ENCODE measurements at regions not wholly inside any gene's neighbourhood (a gene's known extent, or its start where the extent isn't known, plus 50 kb on each side); places are given as distances from the start of the nearest gene placed in this dataset.
"Not testable (repeated sequence)": the region's sequence is repeated elsewhere in the genome, so short reads cannot be mapped to it uniquely, and the experiment has no call there.

- H4K91ac ChIP-seq (ENCODE audit: low read depth, low read length, poor library complexity) = no peak overlapping the region
- no peak overlapping the region for H3K23ac ChIP-seq (ENCODE audit: low read depth, low read length, poor library complexity)
- H2BK5ac ChIP-seq (ENCODE audit: low read length) = no peak overlapping the region
- no peak overlapping the region for H2BK12ac ChIP-seq (ENCODE audit: low read length)
- no CpG with 5 or more reads among the region's 4 CpGs for WGBS, 2 donors (ENCODE audit: extremely low coverage in 2 of 2, insufficient read length in 2 of 2, insufficient replicate concordance in 1 of 2)
- no peak overlapping the region for H4K8ac ChIP-seq (ENCODE audit: low read depth, low read length)
- no peaks in the 10 kb centered on the region for H3K79me1 ChIP-seq (ENCODE audit: low read depth, low read length)
- H2BK120ac ChIP-seq (ENCODE audit: low read depth, low read length) = no peak overlapping the region
- H3K18ac ChIP-seq (ENCODE audit: low read length) = no peak overlapping the region
- H3K9ac ChIP-seq (ENCODE audit: low read depth, low read length, poor library complexity) = no peak overlapping the region
- H3K9me3 ChIP-seq (replicated peaks in 1 of 2; ENCODE audit: control insufficient read depth in 2 of 2, insufficient read depth in 1 of 2, low read depth in 1 of 2, low read length in 2 of 2) = no peaks in the 10 kb centered on the region
- H3K4me2 ChIP-seq (ENCODE audit: insufficient read depth, low read length, poor library complexity, severe bottlenecking) = no peak overlapping the region
- no peak overlapping the region for H2BK15ac ChIP-seq (ENCODE audit: low read length)
- no peak overlapping the region for H2AK5ac ChIP-seq (ENCODE audit: low read depth, low read length)
- no peak overlapping the region for H3K4me3 ChIP-seq (ENCODE audit: low read length in 2 of 2)
- peak overlapping the region; percentile 70 for H2AFZ ChIP-seq (ENCODE audit: low read length)
- H3K36me3 ChIP-seq (replicated peaks in 1 of 2; ENCODE audit: control insufficient read depth in 2 of 2, insufficient read depth in 2 of 2, low read length in 2 of 2) = no peaks in the 10 kb centered on the region
- H3K27me3 ChIP-seq (ENCODE audit: control insufficient read depth in 3 of 3, insufficient read depth in 3 of 3, low read depth in 1 of 3, low read length in 3 of 3) = no peaks in the 10 kb centered on the region
- H3K27ac ChIP-seq (replicated peaks; ENCODE audit: low read length) = no peak overlapping the region
- peaks cover 0 to 5% of the 10 kb centered on the region in 2 donors for H3K4me1 ChIP-seq (ENCODE audit: control insufficient read depth in 2 of 2, insufficient read depth in 1 of 2, low read depth in 1 of 2, low read length in 2 of 2)
- no peak for DNase-seq (ENCODE audit: low spot score)
- H3K4ac ChIP-seq (ENCODE audit: low read length) = no peak overlapping the region
- no peak overlapping the region for H3K14ac ChIP-seq (ENCODE audit: low read length)
These were observed 575.2 kb upstream of the ADGRB3 start for GRCh38 chr6:68059899-68060298.

GRCh38 chr6:68059261-68059660 lies 575.8 kb upstream of the ADGRB3 start:
- H3K27me3 ChIP-seq (ENCODE audit: control insufficient read depth in 3 of 3, insufficient read depth in 3 of 3, low read depth in 1 of 3, low read length in 3 of 3) = no peaks in the 10 kb centered on the region
- no peak for DNase-seq (ENCODE audit: low spot score)

GRCh38 chr6:68056596-68056995 lies 578.5 kb upstream of the ADGRB3 start:
- H3K79me1 ChIP-seq (ENCODE audit: low read depth, low read length); DNase-seq (ENCODE audit: low spot score); H3K18ac ChIP-seq (ENCODE audit: low read length); H2BK120ac ChIP-seq (ENCODE audit: low read depth, low read length); H2AFZ ChIP-seq (ENCODE audit: low read length); H3K14ac ChIP-seq (ENCODE audit: low read length); H3K27ac ChIP-seq (replicated peaks; ENCODE audit: low read length); H3K9me3 ChIP-seq (replicated peaks in 1 of 2; ENCODE audit: control insufficient read depth in 2 of 2, insufficient read depth in 1 of 2, low read depth in 1 of 2, low read length in 2 of 2); H3K23ac ChIP-seq (ENCODE audit: low read depth, low read length, poor library complexity); H3K4ac ChIP-seq (ENCODE audit: low read length); H2AK5ac ChIP-seq (ENCODE audit: low read depth, low read length); H2BK5ac ChIP-seq (ENCODE audit: low read length); H2BK12ac ChIP-seq (ENCODE audit: low read length); H3K4me1 ChIP-seq (ENCODE audit: control insufficient read depth in 2 of 2, insufficient read depth in 1 of 2, low read depth in 1 of 2, low read length in 2 of 2); H2BK15ac ChIP-seq (ENCODE audit: low read length); H3K27me3 ChIP-seq (ENCODE audit: control insufficient read depth in 3 of 3, insufficient read depth in 3 of 3, low read depth in 1 of 3, low read length in 3 of 3); H4K8ac ChIP-seq (ENCODE audit: low read depth, low read length); H3K9ac ChIP-seq (ENCODE audit: low read depth, low read length, poor library complexity); H4K91ac ChIP-seq (ENCODE audit: low read depth, low read length, poor library complexity); H3K36me3 ChIP-seq (replicated peaks in 1 of 2; ENCODE audit: control insufficient read depth in 2 of 2, insufficient read depth in 2 of 2, low read length in 2 of 2); H3K4me3 ChIP-seq (ENCODE audit: low read length in 2 of 2); H3K4me2 ChIP-seq (ENCODE audit: insufficient read depth, low read length, poor library complexity, severe bottlenecking): not testable (repeated sequence)
- no CpG with 5 or more reads among the region's 1 CpG for WGBS, 2 donors (ENCODE audit: extremely low coverage in 2 of 2, insufficient read length in 2 of 2, insufficient replicate concordance in 1 of 2)

More at GRCh38 chr6:68059261-68059660, 575.8 kb upstream of the ADGRB3 start:
- no peak overlapping the region for H3K9ac ChIP-seq (ENCODE audit: low read depth, low read length, poor library complexity)
- H3K79me1 ChIP-seq (ENCODE audit: low read depth, low read length) = no peaks in the 10 kb centered on the region
- no peak overlapping the region for H3K4me2 ChIP-seq (ENCODE audit: insufficient read depth, low read length, poor library complexity, severe bottlenecking)
- H3K4me1 ChIP-seq (ENCODE audit: control insufficient read depth in 2 of 2, insufficient read depth in 1 of 2, low read depth in 1 of 2, low read length in 2 of 2) = peaks cover 0 to 5% of the 10 kb centered on the region in 2 donors
- H2AK5ac ChIP-seq (ENCODE audit: low read depth, low read length) = no peak overlapping the region
- H3K36me3 ChIP-seq (replicated peaks in 1 of 2; ENCODE audit: control insufficient read depth in 2 of 2, insufficient read depth in 2 of 2, low read length in 2 of 2) = no peaks in the 10 kb centered on the region
- H2AFZ ChIP-seq (ENCODE audit: low read length) = peak overlapping the region; percentile 70
- H3K4me3 ChIP-seq (ENCODE audit: low read length in 2 of 2) = no peak overlapping the region
- no peak overlapping the region for H4K8ac ChIP-seq (ENCODE audit: low read depth, low read length)
- H4K91ac ChIP-seq (ENCODE audit: low read depth, low read length, poor library complexity) = no peak overlapping the region
- no peak overlapping the region for H2BK5ac ChIP-seq (ENCODE audit: low read length)
- no peak overlapping the region for H2BK12ac ChIP-seq (ENCODE audit: low read length)
- H3K23ac ChIP-seq (ENCODE audit: low read depth, low read length, poor library complexity) = no peak overlapping the region
- no peak overlapping the region for H2BK15ac ChIP-seq (ENCODE audit: low read length)
- no peaks in the 10 kb centered on the region for H3K9me3 ChIP-seq (replicated peaks in 1 of 2; ENCODE audit: control insufficient read depth in 2 of 2, insufficient read depth in 1 of 2, low read depth in 1 of 2, low read length in 2 of 2)
- no CpG with 5 or more reads among the region's 1 CpG for WGBS, 2 donors (ENCODE audit: extremely low coverage in 2 of 2, insufficient read length in 2 of 2, insufficient replicate concordance in 1 of 2)
- no peak overlapping the region for H2BK120ac ChIP-seq (ENCODE audit: low read depth, low read length)
- H3K4ac ChIP-seq (ENCODE audit: low read length) = no peak overlapping the region
- no peak overlapping the region for H3K27ac ChIP-seq (replicated peaks; ENCODE audit: low read length)
- H3K18ac ChIP-seq (ENCODE audit: low read length) = no peak overlapping the region
- no peak overlapping the region for H3K14ac ChIP-seq (ENCODE audit: low read length)

DNA sequence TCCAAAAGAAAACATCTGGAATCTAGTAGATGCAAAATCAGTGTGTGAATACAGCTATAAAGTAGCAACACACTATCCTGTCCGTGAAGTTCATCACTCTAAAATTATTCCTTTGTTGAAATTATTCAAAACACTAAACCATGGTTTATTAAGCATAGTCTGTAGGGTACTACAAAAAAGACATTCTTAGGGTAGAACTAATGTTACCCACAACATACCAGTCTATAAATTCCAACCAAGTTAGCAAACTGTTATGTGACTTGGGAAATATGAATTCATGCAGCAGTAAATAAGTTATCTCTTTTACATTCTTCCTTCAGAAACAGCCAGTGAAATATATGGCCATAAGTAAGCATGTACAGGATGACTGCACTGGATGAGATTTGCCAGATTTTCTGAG lies 580.3 kb upstream of the ADGRB3 start:
- Histone ChIP-seq H2BK5ac (ENCODE audit: low read length) (no peak overlapping the region), H2BK15ac (ENCODE audit: low read length) (no peak overlapping the region), H3K4me1 (ENCODE audit: control insufficient read depth in 2 of 2, insufficient read depth in 1 of 2, low read depth in 1 of 2, low read length in 2 of 2) (peaks cover 0 to under 1% of the 10 kb centered on the region in 2 donors)

More for the DNA sequence above, 580.3 kb upstream of the ADGRB3 start:
- no peak overlapping the region for H3K4me2 ChIP-seq (ENCODE audit: insufficient read depth, low read length, poor library complexity, severe bottlenecking)
- no peak overlapping the region for H4K8ac ChIP-seq (ENCODE audit: low read depth, low read length)
- no peaks in the 10 kb centered on the region for H3K36me3 ChIP-seq (replicated peaks in 1 of 2; ENCODE audit: control insufficient read depth in 2 of 2, insufficient read depth in 2 of 2, low read length in 2 of 2)
- no peak overlapping the region for H3K4me3 ChIP-seq (ENCODE audit: low read length in 2 of 2)
- H4K91ac ChIP-seq (ENCODE audit: low read depth, low read length, poor library complexity) = no peak overlapping the region
- no peak for DNase-seq (ENCODE audit: low spot score)
- H3K27ac ChIP-seq (replicated peaks; ENCODE audit: low read length) = no peak overlapping the region
- no CpG with 5 or more reads among the region's 1 CpG for WGBS, 2 donors (ENCODE audit: extremely low coverage in 2 of 2, insufficient read length in 2 of 2, insufficient replicate concordance in 1 of 2)
- H3K23ac ChIP-seq (ENCODE audit: low read depth, low read length, poor library complexity) = no peak overlapping the region
- H3K9me3 ChIP-seq (replicated peaks in 1 of 2; ENCODE audit: control insufficient read depth in 2 of 2, insufficient read depth in 1 of 2, low read depth in 1 of 2, low read length in 2 of 2) = no peaks in the 10 kb centered on the region
- no peak overlapping the region for H3K9ac ChIP-seq (ENCODE audit: low read depth, low read length, poor library complexity)
- no peaks in the 10 kb centered on the region for H3K27me3 ChIP-seq (ENCODE audit: control insufficient read depth in 3 of 3, insufficient read depth in 3 of 3, low read depth in 1 of 3, low read length in 3 of 3)
- no peak overlapping the region for H2AFZ ChIP-seq (ENCODE audit: low read length)
- no peak overlapping the region for H2AK5ac ChIP-seq (ENCODE audit: low read depth, low read length)
- no peak overlapping the region for H2BK120ac ChIP-seq (ENCODE audit: low read depth, low read length)
- no peak overlapping the region for H3K18ac ChIP-seq (ENCODE audit: low read length)
- H3K14ac ChIP-seq (ENCODE audit: low read length) = no peak overlapping the region
- no peak overlapping the region for H3K4ac ChIP-seq (ENCODE audit: low read length)
- H3K79me1 ChIP-seq (ENCODE audit: low read depth, low read length) = no peaks in the 10 kb centered on the region
- no peak overlapping the region for H2BK12ac ChIP-seq (ENCODE audit: low read length)

Measured in neuronal stem cell (in vitro differentiated cells).